Renal cortical epithelial cell (primary cell): ENCODE measurements at regions not wholly inside any gene's neighbourhood (a gene's known extent, or its start where the extent isn't known, plus 50 kb on each side); places are given as distances from the start of the nearest gene placed in this dataset.

ENCODE experiments used
- DNase-seq: peaks from one replicate; pipeline ENCODE4 v3.0.0-alpha.2; 2011; ENCODE audit warnings: low read depth

DNA sequence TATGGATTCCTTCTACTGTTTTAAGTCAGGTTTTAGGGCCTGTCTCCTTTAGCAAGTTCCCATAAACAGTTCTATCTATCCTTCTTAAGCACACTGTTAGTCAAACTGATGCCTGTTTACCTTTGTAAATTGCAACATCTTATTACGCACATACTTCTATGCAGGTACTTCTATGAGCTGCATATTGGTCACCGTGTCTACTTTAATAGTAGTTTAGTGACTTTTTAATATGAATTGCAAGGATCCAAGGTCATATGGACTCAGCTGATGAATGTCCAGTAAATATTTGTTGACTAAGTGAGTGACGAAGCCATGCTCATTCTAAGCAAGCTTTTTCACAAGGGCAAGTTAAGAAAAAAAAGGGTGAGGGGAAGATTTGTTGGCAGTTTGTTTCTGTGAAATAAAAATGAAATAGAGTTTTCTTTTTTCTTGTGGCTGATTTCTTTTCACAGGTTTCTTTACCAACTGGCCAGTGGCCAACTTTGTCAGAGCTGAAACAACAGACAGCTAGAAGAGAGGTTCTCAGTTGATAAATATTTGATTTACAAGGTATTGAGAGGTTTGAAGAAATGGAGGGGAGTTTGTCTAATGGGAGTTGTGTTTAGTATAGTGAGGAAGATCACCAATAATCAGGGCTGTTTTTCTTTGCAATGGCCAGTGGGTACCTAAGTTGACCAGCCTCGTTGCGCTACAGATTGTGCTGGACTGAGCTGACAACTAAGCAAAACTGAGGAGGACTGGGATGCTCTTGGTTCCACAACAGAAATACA lies 141.1 kb downstream of the SLC15A5 start:
- DNase-seq, result no peak

DNA sequence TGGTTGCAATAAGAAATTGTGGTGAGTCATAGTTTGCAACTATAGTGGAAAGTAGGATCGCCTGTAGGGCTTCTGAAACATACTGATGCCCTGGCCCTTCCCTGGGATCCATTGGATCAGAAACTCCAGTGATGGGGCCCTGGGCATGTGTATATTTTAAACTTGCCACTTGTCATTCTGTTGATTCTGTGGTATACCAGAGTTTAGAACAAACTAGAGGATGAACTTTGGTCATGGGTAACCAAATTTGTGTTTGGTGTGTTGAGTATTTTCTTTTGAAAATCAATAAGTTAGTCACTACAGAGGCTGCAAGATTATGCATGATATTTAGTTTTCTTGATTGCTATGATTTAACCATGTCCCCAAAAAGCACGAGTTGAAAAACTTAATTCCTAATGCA lies 142.2 kb downstream of the SLC15A5 start:
- DNase-seq, result no peak

DNA sequence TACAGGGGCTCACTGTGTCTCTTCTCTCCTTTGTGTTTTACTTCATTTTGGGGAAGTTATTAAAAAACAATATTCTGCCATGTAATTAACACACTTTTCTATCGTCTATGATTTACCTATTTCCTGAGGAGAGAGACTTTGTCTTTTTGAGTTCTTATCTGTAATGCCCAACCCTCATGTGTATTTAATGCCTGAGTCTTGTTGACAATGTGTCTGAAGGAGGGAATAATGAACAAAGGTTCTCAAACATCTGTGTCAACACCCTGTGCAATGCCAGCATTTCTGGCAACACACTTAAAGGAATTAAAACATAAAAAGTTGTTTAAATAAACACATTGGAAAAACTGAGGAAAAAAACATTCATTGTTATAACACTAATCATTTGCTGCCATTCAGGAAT lies 147.1 kb downstream of the SLC15A5 start:
- DNase-seq, result no peak

DNA sequence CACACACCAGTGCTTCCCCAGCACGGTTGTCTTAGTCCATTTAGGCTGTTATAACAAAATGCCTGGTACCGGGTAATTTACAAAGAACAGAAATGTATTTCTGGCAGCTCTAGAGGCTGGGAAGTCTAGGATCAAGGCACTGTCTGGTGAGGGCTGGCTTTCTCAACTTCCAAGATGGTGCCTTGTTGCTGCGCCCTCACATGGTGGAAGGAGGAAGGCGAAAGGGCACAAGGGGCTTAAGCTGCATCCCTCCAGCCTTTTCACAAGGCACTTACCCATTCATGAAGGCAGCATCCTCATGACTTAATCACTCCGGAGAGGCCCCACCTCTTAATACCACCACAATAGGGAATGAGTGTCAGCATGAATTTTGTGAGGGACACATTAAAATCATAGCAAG lies 155.5 kb downstream of the SLC15A5 start:
- no peak for DNase-seq

DNA sequence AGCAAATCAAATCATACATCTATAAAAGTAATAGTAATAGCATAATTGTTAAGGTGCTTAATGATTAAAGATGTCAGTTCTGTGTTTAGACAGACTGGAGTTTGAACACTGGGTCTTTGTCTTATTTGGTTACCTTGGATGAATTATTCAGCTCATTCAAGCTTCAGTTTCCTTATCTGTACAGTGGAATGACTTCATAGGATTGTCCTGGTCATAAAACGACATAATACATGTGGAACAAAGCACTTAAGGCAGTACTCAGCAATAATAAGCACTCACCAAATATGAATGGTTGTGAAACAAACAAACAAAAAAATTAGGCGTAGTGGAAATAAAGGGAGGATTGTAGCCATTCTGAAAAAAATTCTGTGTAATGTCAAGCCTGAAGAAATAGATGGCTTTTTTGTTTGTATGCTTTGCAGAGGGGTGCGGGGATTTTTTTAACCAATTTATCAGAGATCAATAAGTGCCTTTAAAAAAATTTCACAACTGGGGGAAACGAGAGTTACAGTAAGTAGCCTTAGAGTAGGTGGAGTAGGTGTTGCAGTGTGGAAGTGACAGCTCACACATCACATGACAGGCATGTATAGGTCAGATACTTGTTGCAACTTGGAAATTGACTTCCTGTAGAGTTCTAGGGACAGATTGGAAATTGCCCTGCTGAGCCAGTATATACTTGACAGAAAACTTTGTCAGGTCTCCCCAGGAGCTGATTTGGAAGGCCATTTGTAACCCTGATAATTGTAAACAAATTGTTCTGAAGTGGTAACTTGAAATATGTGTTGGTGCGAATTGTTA lies 157.7 kb downstream of the SLC15A5 start:
- no peak for DNase-seq

DNA sequence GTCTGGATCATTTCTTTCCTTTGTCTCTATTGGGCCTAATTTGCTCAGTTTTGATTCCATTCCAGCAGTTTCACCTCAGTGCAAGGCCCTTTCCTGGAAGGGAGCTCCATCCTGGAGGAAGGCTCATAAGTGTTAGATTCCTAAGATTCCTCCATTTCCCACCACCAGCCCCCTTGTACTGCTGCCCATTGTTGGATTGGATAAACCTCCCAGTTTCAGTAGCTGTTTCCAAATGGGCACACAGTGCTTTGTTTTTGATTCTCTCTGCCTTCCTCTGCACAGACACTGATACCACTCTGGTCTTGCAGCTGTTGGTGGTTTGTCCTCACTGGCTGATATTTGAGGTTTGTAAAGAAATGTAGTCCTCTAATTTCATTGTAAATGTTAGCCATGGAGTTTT lies 158.9 kb downstream of the SLC15A5 start:
- DNase-seq, result peak; percentile 5

DNA sequence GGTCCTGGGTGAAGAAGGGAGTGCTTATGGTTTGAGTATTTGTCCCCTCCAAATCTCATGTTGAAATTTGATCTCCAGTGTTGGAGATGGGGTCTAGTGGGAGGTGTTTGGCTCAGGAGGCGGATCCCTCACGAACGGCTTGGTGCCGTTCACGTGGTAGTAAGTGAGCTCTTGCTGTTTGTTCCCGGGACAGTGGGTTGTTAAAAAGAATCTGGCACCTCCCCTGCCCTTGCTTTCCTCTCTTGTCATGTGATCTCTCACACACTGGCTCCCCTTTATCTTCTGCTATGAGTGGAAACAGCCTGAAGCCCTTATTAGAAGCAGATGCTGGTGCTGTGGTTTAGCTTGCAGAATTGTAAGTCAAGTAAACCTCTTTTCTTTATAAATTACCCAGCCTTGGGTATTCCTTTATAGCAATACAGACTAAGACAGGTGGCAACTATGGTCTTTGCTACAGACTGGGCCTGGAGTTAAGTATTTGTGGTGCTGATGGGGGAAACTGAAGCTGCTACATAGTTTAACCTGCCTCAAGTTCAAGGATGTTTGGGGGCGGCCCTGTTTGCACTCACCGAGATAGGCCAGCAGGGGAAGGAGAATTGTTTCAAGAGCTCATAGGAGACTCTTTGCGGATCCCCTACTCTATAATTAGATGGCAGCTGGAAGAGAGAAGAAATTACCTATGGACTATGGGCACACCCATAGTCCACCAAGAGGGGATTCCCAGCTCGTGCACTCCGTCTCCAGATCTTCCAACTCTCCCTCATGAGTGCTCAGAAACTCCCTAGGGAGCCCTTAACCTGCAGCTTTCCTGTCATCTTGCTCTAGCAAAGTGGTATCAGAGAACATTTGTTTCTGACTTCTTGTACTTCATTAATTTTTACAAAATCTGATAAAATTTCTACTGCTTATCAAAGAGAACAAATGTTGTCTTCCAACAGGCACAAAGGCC lies 164.6 kb downstream of the SLC15A5 start:
- DNase-seq, result no peak

DNA sequence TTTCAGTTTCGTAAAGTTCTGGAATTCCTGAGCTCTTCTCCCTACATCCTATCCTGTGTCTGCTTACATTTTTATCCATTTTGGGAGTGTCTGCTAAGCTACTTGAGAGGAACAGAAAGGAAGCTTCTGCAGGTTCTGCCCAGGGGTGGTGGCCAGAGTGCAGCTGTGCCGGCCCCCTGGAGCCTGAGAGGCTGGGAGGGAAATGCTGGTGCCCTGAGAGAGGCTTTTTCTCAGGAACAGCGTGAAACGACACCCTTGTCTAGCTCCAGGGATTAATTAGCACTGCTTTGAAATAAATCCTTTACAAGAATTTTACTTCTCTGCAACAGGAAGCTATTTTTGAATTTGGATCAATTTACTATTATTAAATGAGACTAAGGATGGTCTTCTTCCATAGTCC lies 165.4 kb downstream of the SLC15A5 start:
- no peak for DNase-seq

DNA sequence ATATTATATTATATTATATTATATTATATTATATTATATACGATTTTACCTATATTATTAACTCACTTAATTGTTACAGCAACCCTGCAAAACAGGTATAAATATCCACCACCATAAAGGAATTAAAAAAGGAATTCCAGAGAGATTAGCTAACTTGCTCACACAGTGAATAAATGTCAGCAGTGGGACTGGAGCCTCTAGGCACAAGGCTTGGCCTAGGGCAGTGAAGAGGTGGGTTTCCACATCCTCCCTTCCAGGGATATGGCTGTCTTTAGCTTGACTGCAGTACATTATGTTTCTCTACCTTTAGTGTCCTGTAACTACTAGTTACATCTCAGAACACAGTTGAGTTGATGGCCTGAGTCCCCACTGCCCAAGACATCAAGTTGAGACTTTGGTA lies 166.9 kb downstream of the SLC15A5 start:
- no peak for DNase-seq

DNA sequence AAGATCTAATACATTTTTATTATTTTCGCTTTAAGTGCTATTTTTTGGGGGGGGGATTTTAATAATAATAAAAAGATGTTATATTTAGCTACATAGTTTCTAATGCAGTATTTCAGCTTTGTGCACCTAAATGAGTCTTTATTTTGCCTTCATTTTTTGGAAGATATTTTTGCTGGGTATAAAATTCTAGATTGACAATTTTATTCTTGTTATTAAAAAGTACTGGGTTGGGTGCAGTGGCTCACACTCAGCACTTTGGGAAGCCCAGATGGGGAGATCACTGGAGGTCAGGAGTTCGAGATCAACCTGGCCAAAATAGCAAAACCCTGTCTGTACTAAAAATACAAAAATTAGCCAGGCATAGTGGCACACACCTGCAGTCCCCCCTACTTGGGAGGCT lies 173.6 kb downstream of the SLC15A5 start:
- no peak for DNase-seq

DNA sequence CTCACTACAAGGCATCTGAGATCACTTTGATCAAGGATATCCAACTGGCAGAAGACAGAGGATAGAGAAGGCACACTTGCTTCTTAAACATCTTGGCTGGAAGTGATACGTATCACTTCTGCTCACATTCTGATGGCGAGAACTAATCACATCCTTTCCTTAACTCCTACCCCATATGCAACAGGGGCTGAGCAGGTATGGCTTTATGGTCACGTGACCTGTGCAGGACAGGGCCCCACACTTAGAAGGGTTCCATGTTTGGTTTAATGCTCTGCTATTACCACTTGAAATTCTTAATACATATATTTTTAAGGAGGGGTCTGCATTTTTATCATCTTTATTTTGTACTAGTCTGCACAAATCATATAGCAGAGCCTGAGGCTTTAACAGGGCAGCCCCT lies 177.3 kb downstream of the SLC15A5 start:
- DNase-seq, result no peak

DNA sequence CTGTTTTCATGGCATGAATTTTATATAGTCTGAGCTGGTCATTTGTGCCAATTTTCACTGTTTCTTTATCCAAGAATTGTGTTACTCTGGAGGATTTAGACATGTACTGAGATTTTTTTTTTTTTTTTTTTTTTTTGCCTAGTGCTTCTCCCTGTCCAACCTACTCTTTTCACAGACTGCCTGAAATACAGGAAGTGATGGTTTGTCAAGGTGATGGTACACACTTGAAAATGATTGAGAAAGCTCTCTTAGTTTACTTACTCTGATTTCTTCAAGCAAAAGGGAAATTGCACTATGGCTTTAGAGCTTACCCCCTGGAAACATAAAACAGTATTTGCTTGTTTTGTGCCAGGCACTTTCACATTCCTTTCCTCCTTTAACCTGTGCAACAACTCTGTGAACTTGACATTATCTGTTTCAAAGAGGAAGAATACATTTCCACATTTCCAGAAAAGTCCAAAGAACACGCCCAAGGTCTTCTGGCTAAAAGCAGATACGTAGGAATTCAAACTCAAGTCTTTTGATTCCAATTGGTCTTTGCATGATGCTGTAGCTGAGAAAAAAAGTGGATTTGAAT lies 181.1 kb downstream of the SLC15A5 start:
- DNase-seq, result no peak

DNA sequence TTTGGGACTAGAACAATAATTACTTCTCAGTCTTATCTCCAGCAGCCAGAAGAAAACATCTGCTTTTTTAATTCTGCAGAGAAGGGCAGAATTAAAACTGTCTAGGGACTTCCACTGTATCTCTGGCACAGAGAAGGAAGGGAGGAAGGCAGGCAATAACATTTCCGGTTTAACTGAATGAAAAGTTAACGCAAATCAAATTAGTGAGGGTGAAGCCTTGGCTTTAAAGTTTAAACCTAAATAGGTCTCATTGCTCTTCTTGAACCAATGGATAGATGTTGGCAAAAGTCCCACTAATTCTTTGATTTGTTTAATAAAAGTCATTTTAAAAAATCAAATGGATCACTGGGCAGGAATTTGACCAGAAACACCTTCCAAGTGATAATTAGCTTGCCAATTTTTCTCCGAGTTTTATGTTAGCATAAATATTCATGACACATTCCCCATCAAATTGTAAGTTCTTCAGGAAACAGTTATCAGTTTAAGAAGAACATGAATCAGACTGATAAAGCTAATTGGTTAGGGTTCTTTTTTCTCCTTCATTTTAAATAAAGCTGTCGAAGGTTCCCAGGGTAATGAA lies 181.9 kb downstream of the SLC15A5 start:
- no peak for DNase-seq

DNA sequence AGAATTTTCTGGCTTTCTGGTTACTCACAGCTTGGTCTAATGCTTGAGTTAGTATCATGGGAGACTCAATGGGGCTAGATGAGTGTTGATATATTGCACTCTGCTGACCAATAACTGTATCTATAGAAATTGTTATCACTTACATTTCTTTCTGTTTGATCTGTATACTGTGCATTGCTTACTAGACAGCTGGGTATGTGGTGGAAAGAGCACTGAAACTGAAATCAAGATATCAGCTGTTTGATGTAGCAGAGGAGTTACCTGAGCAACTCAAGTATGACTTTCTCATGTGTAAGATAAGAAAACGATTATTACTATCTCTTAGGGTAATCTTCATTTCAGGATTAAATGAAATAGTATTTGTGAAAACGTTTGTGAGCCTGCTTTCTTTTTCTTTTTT lies 183.0 kb downstream of the SLC15A5 start:
- DNase-seq, result no peak

DNA sequence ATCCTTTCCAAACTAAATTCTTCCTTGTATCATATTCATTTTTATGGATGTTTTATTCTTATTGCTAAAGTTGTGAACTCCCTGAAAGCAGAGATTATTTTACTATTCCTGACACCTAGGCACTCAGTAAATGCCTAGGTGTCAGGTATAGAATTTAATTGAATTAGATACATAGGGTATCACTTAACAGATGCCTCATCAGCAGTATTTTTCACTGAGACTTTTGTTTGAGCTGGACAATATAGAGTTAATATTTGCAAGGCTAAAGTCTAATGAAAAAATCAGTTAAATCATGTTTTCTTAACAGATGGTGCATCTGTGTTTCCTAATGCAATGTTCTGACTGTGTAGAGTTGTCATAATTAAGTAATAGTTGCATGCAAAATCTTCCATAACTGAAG lies 182.7 kb downstream of the DERA start:
- DNase-seq, result no peak

DNA sequence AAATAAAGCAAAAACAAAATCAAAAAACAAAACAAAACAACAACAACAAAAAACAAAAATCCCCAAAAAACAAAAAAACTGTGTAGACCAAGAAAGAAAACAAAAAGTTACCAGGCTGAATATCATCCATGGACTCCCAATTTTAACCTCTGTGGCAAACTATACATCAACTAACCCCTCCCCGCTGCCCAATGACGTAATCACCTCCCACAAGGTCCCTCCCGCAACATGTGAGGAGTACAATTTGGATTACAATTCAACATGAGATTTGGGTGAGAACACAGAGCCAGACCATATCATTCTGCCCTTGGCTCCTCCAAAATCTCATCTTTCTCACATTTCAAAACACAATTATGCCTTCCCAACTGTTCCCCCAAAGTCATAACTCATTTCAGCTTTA lies 179.8 kb downstream of the DERA start:
- DNase-seq, result no peak

DNA sequence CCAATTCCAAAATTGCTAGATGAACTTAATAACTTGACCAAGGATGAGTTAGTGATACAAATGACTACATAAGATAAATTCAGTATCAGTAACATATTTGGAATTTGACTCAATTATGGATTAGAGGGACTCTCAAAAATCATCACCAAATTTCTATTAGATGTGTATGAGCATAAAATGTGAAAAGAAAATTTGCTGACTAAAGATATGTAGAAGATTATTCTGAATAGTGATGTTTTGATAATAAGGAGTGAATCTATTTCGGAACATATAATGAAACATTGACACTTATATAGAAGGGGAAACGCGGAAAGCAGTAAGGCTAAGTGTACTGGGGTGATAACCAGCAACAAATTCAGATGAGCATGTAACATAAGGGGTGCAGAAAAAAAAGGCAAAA lies 177.3 kb downstream of the DERA start:
- DNase-seq, result no peak
